Activated CD4-positive, alpha-beta memory T cell treated with anti-CD3 and anti-CD28 coated beads, Interleukin-2, amount 10 ng/mL, durations not matched to agents 7 days and 5 days (primary cell): ENCODE measurements at regions not wholly inside any gene's neighbourhood (a gene's known extent, or its start where the extent isn't known, plus 50 kb on each side); places are given as distances from the start of the nearest gene placed in this dataset.

ENCODE experiments used
- CTCF ChIA-PET: fragments of 350-600 bp; sonication (Branson Sonifier 250); formaldehyde crosslinking; loops from one replicate; lab custom pipeline; 2021; ENCODE audit warnings: antibody characterized with exemption, inconsistent platforms; lab: Charles Lee
- POLR2A ChIA-PET: fragments of 350-600 bp; sonication (Branson Sonifier 250); formaldehyde crosslinking; loops from one replicate; lab custom pipeline; 2021; ENCODE audit warnings: antibody characterized with exemption; lab: Charles Lee
- DNase-seq: peaks from one replicate; pipeline ENCODE4 v3.0.0-alpha.2; 2020
- H3K27ac Mint-ChIP-seq: one replicate; pipeline ENCODE4 v1.8.0; 2021; ENCODE audit warnings: mild to moderate bottlenecking, mixed read lengths
- H3K27me3 Mint-ChIP-seq: one replicate; pipeline ENCODE4 v1.8.0; 2021; ENCODE audit warnings: mixed read lengths
- H3K36me3 Mint-ChIP-seq: one replicate; pipeline ENCODE4 v1.8.0; 2021; ENCODE audit warnings: low read depth, mixed read lengths
- H3K4me1 Mint-ChIP-seq: one replicate; pipeline ENCODE4 v1.8.0; 2021; ENCODE audit warnings: mixed read lengths
- H3K4me3 Mint-ChIP-seq: one replicate; pipeline ENCODE4 v1.8.0; 2021; ENCODE audit warnings: mild to moderate bottlenecking, mixed read lengths
- H3K9me3 Mint-ChIP-seq: one replicate; pipeline ENCODE4 v1.8.0; 2021; ENCODE audit warnings: mixed read lengths

DNA sequence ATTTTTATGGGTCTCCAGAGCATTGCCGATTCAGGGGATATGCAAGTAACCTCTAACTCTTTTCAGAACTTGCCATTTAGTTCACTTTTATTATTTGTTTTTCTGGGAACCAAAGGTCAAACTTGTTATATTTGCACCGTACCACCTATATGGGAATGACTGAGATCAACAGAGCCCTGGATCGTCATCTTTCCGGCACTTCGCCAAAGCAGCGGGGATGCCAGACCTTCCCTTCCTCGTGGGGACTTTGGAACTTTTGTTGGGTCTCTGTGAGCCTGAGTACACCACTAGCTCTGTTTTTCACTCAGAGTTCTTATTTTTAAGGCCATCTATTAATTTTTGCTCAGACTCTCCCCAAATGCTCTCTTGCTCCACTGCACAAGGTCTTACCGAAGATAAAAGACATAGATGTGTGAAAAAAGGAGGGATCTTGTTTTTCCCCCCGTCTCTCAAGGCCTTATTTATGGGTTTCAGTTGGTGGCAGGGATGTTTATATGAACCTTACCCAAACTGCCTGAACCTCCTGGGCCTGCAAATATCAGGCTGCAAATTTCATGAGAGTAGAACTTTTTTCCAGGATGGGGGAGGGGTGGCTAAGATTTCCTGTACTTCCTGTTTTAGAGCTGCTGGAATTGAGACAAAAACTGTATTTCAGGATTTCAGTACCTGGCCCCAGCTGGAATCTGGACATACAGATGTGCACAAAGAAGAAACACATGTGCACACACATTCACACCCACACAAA is 350.3 kb downstream of the HRH4 start:
- CTCF ChIA-PET: no interaction called here
- Mint-ChIP-seq H3K4me1 (no peaks in the 10 kb centered on the region), H3K27me3 (no peaks in the 10 kb centered on the region), H3K4me3 (no peak overlapping the region), H3K9me3 (no peaks in the 10 kb centered on the region), H3K36me3 (no peaks in the 10 kb centered on the region), H3K27ac (no peak overlapping the region)
- no peak for DNase-seq
- POLR2A ChIA-PET: no interaction called here

DNA sequence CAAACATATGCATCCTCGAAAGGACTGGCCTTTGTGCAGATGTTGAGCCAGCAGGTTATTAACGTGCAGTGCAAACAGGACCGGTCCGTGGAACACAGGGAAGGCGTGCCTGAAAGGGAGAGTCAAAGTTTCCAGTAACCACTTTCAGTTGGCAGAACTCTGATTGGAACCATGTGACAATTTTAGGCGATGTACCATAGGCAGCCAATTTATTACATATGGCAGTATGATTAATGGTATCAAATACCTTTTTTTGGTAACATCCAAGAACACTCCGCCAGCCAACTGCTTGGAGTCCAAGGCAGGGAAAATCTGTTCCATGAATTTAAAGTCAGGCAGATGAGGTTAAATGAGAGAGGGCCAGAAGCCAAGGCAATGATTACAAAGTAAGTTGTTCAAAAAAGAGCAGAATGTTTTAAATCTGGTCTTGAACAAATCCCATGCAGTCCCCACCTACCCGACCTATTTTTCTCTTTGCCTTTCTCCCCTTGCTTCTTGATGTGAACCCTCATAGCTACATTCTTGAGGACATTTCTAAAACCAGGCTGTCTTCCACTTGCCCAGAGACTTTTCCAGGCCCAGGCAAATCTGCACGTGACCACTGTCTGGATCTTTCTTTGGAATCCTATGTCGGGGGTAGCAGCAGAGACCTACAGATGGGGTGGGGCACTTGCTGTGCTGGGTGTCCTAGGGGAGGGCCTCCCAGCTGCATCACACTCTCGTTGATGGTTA is 351.7 kb downstream of the HRH4 start:
- Mint-ChIP-seq H3K4me3 (no peak overlapping the region), H3K36me3 (no peaks in the 10 kb centered on the region), H3K27me3 (no peaks in the 10 kb centered on the region), H3K4me1 (no peaks in the 10 kb centered on the region), H3K27ac (no peak overlapping the region), H3K9me3 (no peaks in the 10 kb centered on the region)
- no peak for DNase-seq
- POLR2A ChIA-PET: no interaction called here
- CTCF ChIA-PET: no interaction called here

DNA sequence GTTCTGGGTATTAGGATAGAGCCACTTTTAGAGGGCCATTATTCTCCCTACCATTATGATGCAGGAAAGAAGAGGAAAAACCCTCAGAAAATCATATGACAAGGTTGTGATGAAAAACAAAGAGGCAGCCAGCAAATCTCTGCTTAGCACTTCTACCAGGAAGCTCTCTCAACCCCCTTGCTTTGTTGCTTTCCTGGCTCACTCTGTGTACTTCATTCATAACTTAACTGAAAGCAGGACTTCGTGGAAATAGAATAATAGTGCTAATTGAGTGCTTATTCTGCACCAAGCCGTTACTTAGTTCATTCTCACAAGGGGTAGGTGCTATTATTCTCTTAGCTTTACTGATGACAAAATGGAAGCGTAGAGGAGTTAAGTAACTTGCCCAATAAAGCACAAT is 354.1 kb downstream of the HRH4 start:
- CTCF ChIA-PET: no interaction called here
- Mint-ChIP-seq H3K4me3 (no peak overlapping the region), H3K27ac (no peak overlapping the region), H3K4me1 (no peaks in the 10 kb centered on the region), H3K9me3 (no peaks in the 10 kb centered on the region), H3K27me3 (no peaks in the 10 kb centered on the region), H3K36me3 (no peaks in the 10 kb centered on the region)
- no peak for DNase-seq
- POLR2A ChIA-PET: no interaction called here

GRCh38 chr18:24817150-24817549 is 356.7 kb downstream of the HRH4 start:
- CTCF ChIA-PET: no interaction called here
- no peaks in the 10 kb centered on the region for H3K36me3 Mint-ChIP-seq

DNA sequence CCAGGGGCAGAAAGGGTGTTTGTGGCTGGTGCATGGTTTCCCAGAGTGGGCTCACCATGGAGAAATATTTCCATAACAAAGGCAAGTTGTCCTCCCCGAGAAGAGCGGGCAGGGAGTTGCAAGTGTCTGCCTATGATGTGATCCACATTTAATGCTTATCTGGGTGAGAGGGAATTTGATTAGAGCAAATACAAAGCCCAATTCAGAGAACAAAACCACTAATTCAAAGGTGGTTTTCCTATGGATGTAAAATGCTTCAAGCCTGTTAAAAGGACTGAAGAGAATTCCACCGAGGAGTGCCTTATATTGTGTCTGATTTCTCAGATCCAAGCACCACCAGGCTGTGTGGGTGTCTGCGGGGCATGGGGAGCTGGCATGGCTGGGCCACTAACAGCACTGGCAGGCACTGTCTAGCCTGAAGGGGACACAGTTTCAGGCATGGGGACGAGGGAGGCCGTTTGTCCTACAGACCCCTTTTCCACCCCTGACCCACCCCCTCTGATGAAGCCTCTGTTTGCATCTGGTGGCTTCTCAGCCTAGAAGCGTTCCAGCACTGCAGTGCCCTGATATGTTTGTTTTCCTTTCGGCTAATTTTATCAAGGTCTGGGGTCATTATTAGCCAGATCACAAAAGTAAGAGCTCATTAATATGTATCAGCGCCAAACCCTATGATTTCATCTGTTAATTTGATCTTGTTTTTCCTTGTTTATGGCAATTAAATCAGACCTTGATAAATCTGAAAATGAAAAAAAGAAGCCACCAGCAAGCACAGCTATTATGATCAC is 357.3 kb downstream of the HRH4 start:
- no peak overlapping the region for H3K27ac Mint-ChIP-seq
- no peak for DNase-seq
- POLR2A ChIA-PET: no interaction called here
- no peaks in the 10 kb centered on the region for H3K9me3 Mint-ChIP-seq
- no peak overlapping the region for H3K4me3 Mint-ChIP-seq
- H3K4me1 Mint-ChIP-seq: no peaks in the 10 kb centered on the region
- H3K27me3 Mint-ChIP-seq: no peaks in the 10 kb centered on the region
- CTCF ChIA-PET: no interaction called here
- no peaks in the 10 kb centered on the region for H3K36me3 Mint-ChIP-seq

More at GRCh38 chr18:24817150-24817549, 356.7 kb downstream of the HRH4 start:
- Mint-ChIP-seq H3K27me3 (no peaks in the 10 kb centered on the region), H3K27ac (no peak overlapping the region), H3K9me3 (no peaks in the 10 kb centered on the region), H3K4me3 (no peak overlapping the region), H3K4me1 (no peaks in the 10 kb centered on the region)
- POLR2A ChIA-PET: no interaction called here
- DNase-seq: no peak

- no peak overlapping the region for H3K27ac Mint-ChIP-seq
- no peaks in the 10 kb centered on the region for H3K4me1 Mint-ChIP-seq
- no peaks in the 10 kb centered on the region for H3K9me3 Mint-ChIP-seq
- ChIA-PET POLR2A (no interaction called here), CTCF (no interaction called here)
- no peaks in the 10 kb centered on the region for H3K27me3 Mint-ChIP-seq
- no peaks in the 10 kb centered on the region for H3K36me3 Mint-ChIP-seq
- H3K4me3 Mint-ChIP-seq: no peak overlapping the region
- no peak for DNase-seq
Observed at GRCh38 chr18:24818441-24818840, 358.0 kb downstream of the HRH4 start.

DNA sequence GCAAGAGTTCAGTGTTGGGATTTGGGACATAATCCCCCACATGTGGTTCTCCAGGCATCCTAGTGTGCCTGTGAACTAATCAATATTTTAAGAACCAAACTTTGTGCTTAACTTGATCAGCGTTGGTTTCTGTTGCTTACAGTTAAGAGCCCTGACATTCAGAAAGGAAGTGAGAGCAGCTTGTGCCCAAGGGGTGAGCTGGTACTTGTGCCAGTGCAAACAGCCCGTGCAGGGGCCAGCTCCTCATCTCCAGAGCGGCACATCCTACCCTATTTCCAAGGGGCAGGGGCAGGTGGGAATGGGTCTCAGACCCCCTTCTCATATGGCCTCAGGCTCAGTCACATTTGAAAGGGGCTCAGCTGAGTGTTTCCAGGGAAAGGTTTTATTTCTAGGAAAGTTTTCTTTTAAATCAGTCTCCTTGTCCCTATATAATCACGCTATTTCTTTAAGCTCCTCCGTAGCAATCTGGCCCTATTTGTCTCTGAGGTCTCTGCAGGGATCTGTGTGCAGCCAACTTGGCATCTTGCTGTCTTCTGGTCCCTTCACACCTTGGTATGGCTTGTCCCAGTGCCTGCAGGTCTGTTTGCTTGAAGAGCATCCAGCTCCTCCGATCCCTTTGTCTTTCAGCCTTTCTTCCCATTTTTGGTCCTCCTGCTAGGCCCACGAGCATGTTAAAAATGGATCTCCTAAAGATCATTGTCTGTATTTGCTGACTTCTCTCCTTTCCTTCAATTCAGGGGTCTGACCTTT is 358.9 kb downstream of the HRH4 start:
- Mint-ChIP-seq H3K27me3 (no peaks in the 10 kb centered on the region), H3K36me3 (no peaks in the 10 kb centered on the region), H3K4me3 (no peak overlapping the region), H3K27ac (no peak overlapping the region), H3K4me1 (no peaks in the 10 kb centered on the region), H3K9me3 (no peaks in the 10 kb centered on the region)
- POLR2A ChIA-PET: no interaction called here
- no peak for DNase-seq
- CTCF ChIA-PET: no interaction called here

GRCh38 chr18:24825397-24825796 is 365.0 kb downstream of the HRH4 start:
- H3K4me1 Mint-ChIP-seq: no peaks in the 10 kb centered on the region
- POLR2A ChIA-PET: no interaction called here
- no peak for DNase-seq
- H3K9me3 Mint-ChIP-seq: no peaks in the 10 kb centered on the region
- H3K4me3 Mint-ChIP-seq: no peak overlapping the region
- no peaks in the 10 kb centered on the region for H3K36me3 Mint-ChIP-seq
- no peak overlapping the region for H3K27ac Mint-ChIP-seq
- CTCF ChIA-PET: no interaction called here
- H3K27me3 Mint-ChIP-seq: no peaks in the 10 kb centered on the region

- CTCF ChIA-PET: no interaction called here
- Mint-ChIP-seq H3K9me3 (no peaks in the 10 kb centered on the region), H3K4me1 (no peaks in the 10 kb centered on the region), H3K27me3 (no peaks in the 10 kb centered on the region), H3K36me3 (no peaks in the 10 kb centered on the region), H3K4me3 (no peak overlapping the region), H3K27ac (no peak overlapping the region)
- POLR2A ChIA-PET: no interaction called here
- DNase-seq: no peak
Observed at GRCh38 chr18:24826605-24827004, 366.2 kb downstream of the HRH4 start.

DNA sequence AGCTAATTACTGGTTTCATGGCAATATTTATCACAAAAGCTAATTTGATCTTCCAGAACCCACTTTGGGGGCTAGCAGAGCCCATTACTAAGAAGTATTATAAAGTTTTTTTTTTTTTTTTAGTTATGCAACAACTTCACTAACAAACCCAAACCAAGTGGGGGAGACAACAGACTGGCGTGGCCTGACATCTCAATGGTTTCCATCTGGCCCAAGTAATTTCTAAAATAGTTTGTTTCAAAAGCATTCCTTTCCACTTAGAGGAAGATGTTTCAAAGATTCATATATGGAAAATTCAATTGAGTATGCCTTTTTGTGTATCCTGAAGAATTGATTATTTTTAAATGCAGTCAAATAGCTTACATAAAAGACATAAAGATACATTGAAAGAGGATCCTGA is 367.1 kb downstream of the HRH4 start:
- Mint-ChIP-seq H3K36me3 (no peaks in the 10 kb centered on the region), H3K9me3 (no peaks in the 10 kb centered on the region), H3K4me3 (no peak overlapping the region), H3K4me1 (no peaks in the 10 kb centered on the region), H3K27me3 (no peaks in the 10 kb centered on the region), H3K27ac (no peak overlapping the region)
- no peak for DNase-seq
- CTCF ChIA-PET: no interaction called here
- POLR2A ChIA-PET: no interaction called here

GRCh38 chr18:24831081-24831480 is 370.6 kb downstream of the HRH4 start:
- no peaks in the 10 kb centered on the region for H3K9me3 Mint-ChIP-seq
- no peaks in the 10 kb centered on the region for H3K36me3 Mint-ChIP-seq
- no peak overlapping the region for H3K4me3 Mint-ChIP-seq
- DNase-seq: no peak
- H3K4me1 Mint-ChIP-seq: no peaks in the 10 kb centered on the region
- ChIA-PET CTCF (no interaction called here), POLR2A (no interaction called here)
- H3K27me3 Mint-ChIP-seq: no peaks in the 10 kb centered on the region
- no peak overlapping the region for H3K27ac Mint-ChIP-seq

- Mint-ChIP-seq H3K4me1 (no peaks in the 10 kb centered on the region), H3K36me3 (no peaks in the 10 kb centered on the region), H3K27ac (no peak overlapping the region), H3K9me3 (no peaks in the 10 kb centered on the region), H3K27me3 (no peaks in the 10 kb centered on the region), H3K4me3 (no peak overlapping the region)
- CTCF ChIA-PET: no interaction called here
- DNase-seq: no peak
- POLR2A ChIA-PET: no interaction called here
Observed at GRCh38 chr18:24831871-24832665, 371.6 kb downstream of the HRH4 start.
